ENCODE measurements at regions not wholly inside any gene's neighbourhood (a gene's known extent, or its start where the extent isn't known, plus 50 kb on each side); places are given as distances from the start of the nearest gene placed in this dataset.

- TF ChIP-seq, protein P1, sequence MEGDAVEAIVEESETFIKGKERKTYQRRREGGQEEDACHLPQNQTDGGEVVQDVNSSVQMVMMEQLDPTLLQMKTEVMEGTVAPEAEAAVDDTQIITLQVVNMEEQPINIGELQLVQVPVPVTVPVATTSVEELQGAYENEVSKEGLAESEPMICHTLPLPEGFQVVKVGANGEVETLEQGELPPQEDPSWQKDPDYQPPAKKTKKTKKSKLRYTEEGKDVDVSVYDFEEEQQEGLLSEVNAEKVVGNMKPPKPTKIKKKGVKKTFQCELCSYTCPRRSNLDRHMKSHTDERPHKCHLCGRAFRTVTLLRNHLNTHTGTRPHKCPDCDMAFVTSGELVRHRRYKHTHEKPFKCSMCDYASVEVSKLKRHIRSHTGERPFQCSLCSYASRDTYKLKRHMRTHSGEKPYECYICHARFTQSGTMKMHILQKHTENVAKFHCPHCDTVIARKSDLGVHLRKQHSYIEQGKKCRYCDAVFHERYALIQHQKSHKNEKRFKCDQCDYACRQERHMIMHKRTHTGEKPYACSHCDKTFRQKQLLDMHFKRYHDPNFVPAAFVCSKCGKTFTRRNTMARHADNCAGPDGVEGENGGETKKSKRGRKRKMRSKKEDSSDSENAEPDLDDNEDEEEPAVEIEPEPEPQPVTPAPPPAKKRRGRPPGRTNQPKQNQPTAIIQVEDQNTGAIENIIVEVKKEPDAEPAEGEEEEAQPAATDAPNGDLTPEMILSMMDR (conservative IDR thresholded peaks at IDR 0.05; ENCODE audit: low read length) = no peak
- no peak for TF ChIP-seq EZH2phosphoT487 (IDR thresholded peaks at IDR 0.05; ENCODE audit: borderline replicate concordance, low read depth, low read length)
These were observed 628.3 kb upstream of the SLC10A2 start for GRCh38 chr13:103694471-103694870.

Data from OCI-LY7 (cell line).